ENCODE measurements at regions not wholly inside any gene's neighbourhood (a gene's known extent, or its start where the extent isn't known, plus 50 kb on each side); places are given as distances from the start of the nearest gene placed in this dataset.

DNA sequence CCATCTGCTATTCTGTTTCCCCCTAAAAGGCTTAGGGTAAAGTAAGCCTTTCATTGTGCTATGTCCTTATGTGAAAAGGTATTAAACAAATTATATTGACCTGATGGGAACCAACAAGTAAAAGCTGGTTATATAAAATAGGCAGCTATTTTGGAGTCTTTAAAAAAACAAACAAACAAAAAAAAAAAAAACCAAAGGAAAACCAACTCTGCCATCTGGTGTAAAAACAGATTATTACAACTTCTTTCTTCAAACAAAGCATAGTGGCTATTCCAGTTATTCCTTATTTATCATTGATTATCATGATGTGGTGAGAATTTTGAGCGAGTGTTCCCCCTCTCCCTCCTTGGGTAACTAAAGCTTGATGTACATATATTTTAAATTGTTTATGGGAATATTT is 122.3 kb upstream of the FHL2 start:
- TF ChIP-seq POLR2A (IDR thresholded peaks at IDR 0.05; ENCODE audit: low read length), result no peak
- TF ChIP-seq GATA1 (IDR thresholded peaks at IDR 0.05; ENCODE audit: low read depth, low read length), result no peak

Measured in erythroblast (primary cell).